ENCODE measurements at regions not wholly inside any gene's neighbourhood (a gene's known extent, or its start where the extent isn't known, plus 50 kb on each side); places are given as distances from the start of the nearest gene placed in this dataset.
"Not testable (repeated sequence)": the region's sequence is repeated elsewhere in the genome, so short reads cannot be mapped to it uniquely, and the experiment has no call there.

- Histone ChIP-seq H3K9me3 (no peaks in the 10 kb centered on the region), H3K4me1 (no peaks in the 10 kb centered on the region), H3K36me3 (no peaks in the 10 kb centered on the region), H3K27me3 (no peaks in the 10 kb centered on the region), H3K4me3 (no peak overlapping the region), H3K27ac (no peak overlapping the region)
- TF ChIP-seq EP300 (IDR thresholded peaks at IDR 0.05) (no peak), CTCF (IDR thresholded peaks at IDR 0.05) (no peak), POLR2AphosphoS5 (IDR thresholded peaks at IDR 0.05) (no peak), POLR2A (IDR thresholded peaks at IDR 0.05) (no peak)
- DNase-seq (ENCODE audit: low spot score in 2 of 2) = no peak
Measured at GRCh38 chr2:13354031-13354430, 637.3 kb downstream of the TRIB2 start.

- H3K9me3 ChIP-seq; DNase-seq (ENCODE audit: low spot score in 2 of 2); H3K27me3 ChIP-seq; H3K4me1 ChIP-seq; H3K36me3 ChIP-seq; H3K4me3 ChIP-seq; H3K27ac ChIP-seq: not testable (repeated sequence)
- 19% methylated on average over 1 of the region's 1 CpG for WGBS
Measured at GRCh38 chr2:13381928-13382327, 665.2 kb downstream of the TRIB2 start.

GRCh38 chr2:13389172-13389571, 672.4 kb downstream of the TRIB2 start:
- not testable (repeated sequence) for DNase-seq (ENCODE audit: low spot score in 2 of 2); H3K27me3 ChIP-seq; H3K36me3 ChIP-seq; H3K4me1 ChIP-seq; H3K27ac ChIP-seq; H3K9me3 ChIP-seq; H3K4me3 ChIP-seq
- 86% methylated on average over 5 of the region's 5 CpGs for WGBS

GRCh38 chr2:13390676-13391075, 673.9 kb downstream of the TRIB2 start:
- Histone ChIP-seq H3K27ac (no peak overlapping the region), H3K27me3 (no peaks in the 10 kb centered on the region), H3K9me3 (no peaks in the 10 kb centered on the region), H3K4me1 (no peaks in the 10 kb centered on the region), H3K36me3 (no peaks in the 10 kb centered on the region), H3K4me3 (no peak overlapping the region)
- no peak for DNase-seq (ENCODE audit: low spot score in 2 of 2)
- TF ChIP-seq CTCF (IDR thresholded peaks at IDR 0.05) (no peak), POLR2AphosphoS5 (IDR thresholded peaks at IDR 0.05) (no peak), EP300 (IDR thresholded peaks at IDR 0.05) (no peak), POLR2A (IDR thresholded peaks at IDR 0.05) (no peak)

- H3K27ac ChIP-seq = no peak overlapping the region
- TF ChIP-seq POLR2AphosphoS5 (IDR thresholded peaks at IDR 0.05) (no peak), CTCF (IDR thresholded peaks at IDR 0.05) (no peak), EP300 (IDR thresholded peaks at IDR 0.05) (no peak), POLR2A (IDR thresholded peaks at IDR 0.05) (no peak)
- 66% methylated on average over 2 of the region's 2 CpGs for WGBS
- no peak overlapping the region for H3K4me3 ChIP-seq
- H3K36me3 ChIP-seq = no peaks in the 10 kb centered on the region
- peaks cover 3% of the 10 kb centered on the region for H3K9me3 ChIP-seq
- DNase-seq (ENCODE audit: low spot score in 2 of 2) = no peak
- no peaks in the 10 kb centered on the region for H3K4me1 ChIP-seq
- no peaks in the 10 kb centered on the region for H3K27me3 ChIP-seq
Measured at GRCh38 chr2:13401312-13401711, 684.6 kb downstream of the TRIB2 start.

- no peaks in the 10 kb centered on the region for H3K36me3 ChIP-seq
- H3K4me3 ChIP-seq = no peak overlapping the region
- H3K27me3 ChIP-seq = no peaks in the 10 kb centered on the region
- no peak for TF ChIP-seq EP300 (IDR thresholded peaks at IDR 0.05)
- TF ChIP-seq POLR2A (IDR thresholded peaks at IDR 0.05) = no peak
- TF ChIP-seq CTCF (IDR thresholded peaks at IDR 0.05) = no peak
- TF ChIP-seq POLR2AphosphoS5 (IDR thresholded peaks at IDR 0.05) = no peak
- H3K4me1 ChIP-seq = no peaks in the 10 kb centered on the region
- no peak for DNase-seq (ENCODE audit: low spot score in 2 of 2)
- H3K27ac ChIP-seq = no peak overlapping the region
- WGBS = 94% methylated on average over 1 of the region's 1 CpG
- H3K9me3 ChIP-seq = no peaks in the 10 kb centered on the region
Measured at GRCh38 chr2:13413989-13414388, 697.3 kb downstream of the TRIB2 start.

All from suprapubic skin (tissue), 4 donors.